ENCODE measurements at regions not wholly inside any gene's neighbourhood (a gene's known extent, or its start where the extent isn't known, plus 50 kb on each side); places are given as distances from the start of the nearest gene placed in this dataset.

GRCh38 chr10:78457804-78458482 is 424.3 kb downstream of the RPS24 start:
- TF ChIP-seq SUZ12 (IDR thresholded peaks at IDR 0.05) (no peak), HDGF (IDR thresholded peaks at IDR 0.05; ENCODE audit: borderline replicate concordance) (no peak), L3MBTL2 (conservative IDR thresholded peaks at IDR 0.05) (no peak), BHLHE40 (IDR thresholded peaks at IDR 0.05; ENCODE audit: borderline replicate concordance) (no peak), ARNT (IDR thresholded peaks at IDR 0.05) (no peak), ZNF384 (IDR thresholded peaks at IDR 0.05) (no peak), FOXK2 (IDR thresholded peaks at IDR 0.05) (no peak), FOXM1 (IDR thresholded peaks at IDR 0.05; ENCODE audit: borderline replicate concordance) (no peak), CTBP1 (IDR thresholded peaks at IDR 0.05; ENCODE audit: borderline replicate concordance) (no peak), NFRKB (IDR thresholded peaks at IDR 0.05) (no peak), PKNOX1 (IDR thresholded peaks at IDR 0.05) (no peak), ELF4 (IDR thresholded peaks at IDR 0.05) (no peak), TARDBP (IDR thresholded peaks at IDR 0.05) (no peak), LEF1 (IDR thresholded peaks at IDR 0.05; ENCODE audit: borderline replicate concordance) (no peak), FOXA1 (IDR thresholded peaks at IDR 0.05) (no peak), SP1 (IDR thresholded peaks at IDR 0.05) (no peak)
- POLR2A ChIA-PET = no interaction called here
- DNase-seq (ENCODE audit: extremely low spot score) = no peak
- CTCF ChIA-PET = no interaction called here

GRCh38 chr10:78458983-78459638 is 425.4 kb downstream of the RPS24 start:
- CTCF ChIA-PET = interaction anchor here (0.5 kb wide), 1 partner anchor 406 kb away, joined by 4 read pairs; no protein-coding TSS in a partner anchor

GRCh38 chr10:78459639-78460037 is 426.0 kb downstream of the RPS24 start:
- ChIA-PET POLR2A (no interaction called here), CTCF (no interaction called here)
- DNase-seq (ENCODE audit: extremely low spot score) = no peak
- no peak for TF ChIP-seq CTBP1 (IDR thresholded peaks at IDR 0.05; ENCODE audit: borderline replicate concordance)
- no peak for TF ChIP-seq HDGF (IDR thresholded peaks at IDR 0.05; ENCODE audit: borderline replicate concordance)

More at GRCh38 chr10:78458983-78459638, 425.4 kb downstream of the RPS24 start:
- DNase-seq (ENCODE audit: extremely low spot score) = no peak
- TF ChIP-seq ARNT (IDR thresholded peaks at IDR 0.05) (no peak), SUZ12 (IDR thresholded peaks at IDR 0.05) (no peak), ELF4 (IDR thresholded peaks at IDR 0.05) (no peak), FOXK2 (IDR thresholded peaks at IDR 0.05) (no peak), ZNF384 (IDR thresholded peaks at IDR 0.05) (no peak), NFRKB (IDR thresholded peaks at IDR 0.05) (no peak), LEF1 (IDR thresholded peaks at IDR 0.05; ENCODE audit: borderline replicate concordance) (no peak), PKNOX1 (IDR thresholded peaks at IDR 0.05) (no peak), SP1 (IDR thresholded peaks at IDR 0.05) (no peak), CTBP1 (IDR thresholded peaks at IDR 0.05; ENCODE audit: borderline replicate concordance) (no peak), BHLHE40 (IDR thresholded peaks at IDR 0.05; ENCODE audit: borderline replicate concordance) (no peak), HDGF (IDR thresholded peaks at IDR 0.05; ENCODE audit: borderline replicate concordance) (no peak), FOXA1 (IDR thresholded peaks at IDR 0.05) (no peak; the same call in 1 of the 2 replicates), TARDBP (IDR thresholded peaks at IDR 0.05) (no peak), FOXM1 (IDR thresholded peaks at IDR 0.05; ENCODE audit: borderline replicate concordance) (no peak)
- POLR2A ChIA-PET = no interaction called here

- ChIA-PET POLR2A (no interaction called here), CTCF (no interaction called here)
- no peak for TF ChIP-seq CTBP1 (IDR thresholded peaks at IDR 0.05; ENCODE audit: borderline replicate concordance)
- TF ChIP-seq LEF1 (IDR thresholded peaks at IDR 0.05; ENCODE audit: borderline replicate concordance) = no peak
- no peak for TF ChIP-seq FOXA1 (IDR thresholded peaks at IDR 0.05)
- no peak for TF ChIP-seq ARNT (IDR thresholded peaks at IDR 0.05)
- TF ChIP-seq TARDBP (IDR thresholded peaks at IDR 0.05) = no peak
- TF ChIP-seq SP1 (IDR thresholded peaks at IDR 0.05) = no peak
- no peak for TF ChIP-seq L3MBTL2 (conservative IDR thresholded peaks at IDR 0.05)
- TF ChIP-seq ZNF384 (IDR thresholded peaks at IDR 0.05) = no peak
- no peak for TF ChIP-seq ELF4 (IDR thresholded peaks at IDR 0.05)
- no peak for TF ChIP-seq PKNOX1 (IDR thresholded peaks at IDR 0.05)
- no peak for TF ChIP-seq NFRKB (IDR thresholded peaks at IDR 0.05)
- TF ChIP-seq HDGF (IDR thresholded peaks at IDR 0.05; ENCODE audit: borderline replicate concordance) = no peak
- TF ChIP-seq BHLHE40 (IDR thresholded peaks at IDR 0.05; ENCODE audit: borderline replicate concordance) = no peak
- TF ChIP-seq FOXK2 (IDR thresholded peaks at IDR 0.05) = no peak
- TF ChIP-seq SUZ12 (IDR thresholded peaks at IDR 0.05) = no peak
- TF ChIP-seq FOXM1 (IDR thresholded peaks at IDR 0.05; ENCODE audit: borderline replicate concordance) = no peak
These were observed 426.5 kb downstream of the RPS24 start for GRCh38 chr10:78460204-78460603.

GRCh38 chr10:78461333-78461732 is 427.7 kb downstream of the RPS24 start:
- CTCF ChIA-PET = no interaction called here
- DNase-seq (ENCODE audit: extremely low spot score) = no peak
- POLR2A ChIA-PET = no interaction called here
- no peak for TF ChIP-seq L3MBTL2 (conservative IDR thresholded peaks at IDR 0.05)
- no peak for TF ChIP-seq TARDBP (IDR thresholded peaks at IDR 0.05)
- no peak for TF ChIP-seq ZNF384 (IDR thresholded peaks at IDR 0.05)
- TF ChIP-seq NFRKB (IDR thresholded peaks at IDR 0.05) = no peak
- no peak for TF ChIP-seq BHLHE40 (IDR thresholded peaks at IDR 0.05; ENCODE audit: borderline replicate concordance)
- TF ChIP-seq FOXM1 (IDR thresholded peaks at IDR 0.05; ENCODE audit: borderline replicate concordance) = no peak
- no peak for TF ChIP-seq HDGF (IDR thresholded peaks at IDR 0.05; ENCODE audit: borderline replicate concordance)
- TF ChIP-seq SUZ12 (IDR thresholded peaks at IDR 0.05) = no peak
- TF ChIP-seq LEF1 (IDR thresholded peaks at IDR 0.05; ENCODE audit: borderline replicate concordance) = no peak
- TF ChIP-seq ELF4 (IDR thresholded peaks at IDR 0.05) = no peak

More at GRCh38 chr10:78460204-78460603, 426.5 kb downstream of the RPS24 start:
- no peak for DNase-seq (ENCODE audit: extremely low spot score)

Measured in HEK293T (cell line).